ACC112 (cell line): ENCODE measurements at regions not wholly inside any gene's neighbourhood (a gene's known extent, or its start where the extent isn't known, plus 50 kb on each side); places are given as distances from the start of the nearest gene placed in this dataset.

Experiments
- H2AFZ ChIP-seq: fragments of 200-600 bp; sonication (generic); one replicate; pipeline ENCODE4 v1.6.0; 2017; ENCODE audit warnings: antibody characterized with exemption, low read length; ENCODE audit not compliant: unreplicated experiment
- H3K27ac ChIP-seq: fragments of 200-600 bp; sonication (generic); 2 replicates; pipeline ENCODE4 v1.5.1; 2014; ENCODE audit warnings: low read depth, mild to moderate bottlenecking, antibody characterized with exemption, low read length, moderate library complexity
- H3K27me3 ChIP-seq: fragments of 200-600 bp; sonication (generic); 2 replicates; pipeline ENCODE4 v1.6.1; 2014; ENCODE audit warnings: mild to moderate bottlenecking, antibody characterized with exemption, low read length, moderate library complexity, mixed read lengths; ENCODE audit not compliant: insufficient read depth
- H3K36me3 ChIP-seq: fragments of 200-600 bp; sonication (generic); 2 replicates; pipeline ENCODE4 v1.6.1; 2016; ENCODE audit warnings: mild to moderate bottlenecking, antibody characterized with exemption, low read length, moderate library complexity, mixed read lengths; ENCODE audit not compliant: insufficient read depth
- H3K4me1 ChIP-seq: fragments of 200-600 bp; sonication (generic); one replicate; pipeline ENCODE4 v1.6.1; 2016; ENCODE audit warnings: low read length, mixed read lengths; ENCODE audit not compliant: insufficient read depth, unreplicated experiment, control insufficient read depth
- H3K4me3 ChIP-seq: fragments of 200-600 bp; sonication (generic); 2 replicates; pipeline ENCODE4 v1.5.1; 2014; ENCODE audit warnings: mild to moderate bottlenecking, low read depth, low read length
- H3K79me2 ChIP-seq: fragments of 200-600 bp; sonication (generic); one replicate; pipeline ENCODE4 v1.6.0; 2016; ENCODE audit warnings: low read length; ENCODE audit not compliant: control insufficient read depth, unreplicated experiment, insufficient read depth

- Histone ChIP-seq H3K4me1 (no peaks in the 10 kb centered on the region), H3K27me3 (no peaks in the 10 kb centered on the region), H3K79me2 (peaks cover 26% of the 10 kb centered on the region), H3K27ac (no peak overlapping the region), H3K36me3 (peaks cover 18% of the 10 kb centered on the region), H2AFZ (no peak overlapping the region), H3K4me3 (no peak overlapping the region)
Measured at GRCh38 chr16:85190572-85190971, 78.3 kb upstream of the CIBAR2 start.

GRCh38 chr16:85191341-85191965, 79.2 kb upstream of the CIBAR2 start:
- H3K79me2 ChIP-seq = peaks cover 24% of the 10 kb centered on the region
- peaks cover 15% of the 10 kb centered on the region for H3K36me3 ChIP-seq
- H3K4me3 ChIP-seq = no peak overlapping the region
- no peaks in the 10 kb centered on the region for H3K27me3 ChIP-seq
- no peaks in the 10 kb centered on the region for H3K4me1 ChIP-seq
- H3K27ac ChIP-seq = no peak overlapping the region
- no peak overlapping the region for H2AFZ ChIP-seq

GRCh38 chr16:85192238-85193114, 80.2 kb upstream of the CIBAR2 start:
- Histone ChIP-seq H3K36me3 (peaks cover 15% of the 10 kb centered on the region), H3K4me3 (no peak overlapping the region), H2AFZ (no peak overlapping the region), H3K27ac (no peak overlapping the region), H3K27me3 (no peaks in the 10 kb centered on the region), H3K4me1 (no peaks in the 10 kb centered on the region), H3K79me2 (peaks cover 18% of the 10 kb centered on the region)

- no peak overlapping the region for H3K4me3 ChIP-seq
- no peaks in the 10 kb centered on the region for H3K27me3 ChIP-seq
- no peak overlapping the region for H3K27ac ChIP-seq
- no peaks in the 10 kb centered on the region for H3K4me1 ChIP-seq
- peaks cover 18% of the 10 kb centered on the region for H3K79me2 ChIP-seq
- no peak overlapping the region for H2AFZ ChIP-seq
- peaks cover 15% of the 10 kb centered on the region for H3K36me3 ChIP-seq
Measured at GRCh38 chr16:85193115-85193493, 80.8 kb upstream of the CIBAR2 start.

- no peak overlapping the region for H2AFZ ChIP-seq
- peaks cover 14% of the 10 kb centered on the region for H3K36me3 ChIP-seq
- H3K27ac ChIP-seq = no peak overlapping the region
- H3K27me3 ChIP-seq = no peaks in the 10 kb centered on the region
- H3K79me2 ChIP-seq = peaks cover 18% of the 10 kb centered on the region
- H3K4me3 ChIP-seq = no peak overlapping the region
- H3K4me1 ChIP-seq = no peaks in the 10 kb centered on the region
Measured at GRCh38 chr16:85193876-85194275, 81.6 kb upstream of the CIBAR2 start.

- Histone ChIP-seq H3K4me1 (no peaks in the 10 kb centered on the region), H3K36me3 (peaks cover 7% of the 10 kb centered on the region; the same call in 1 of the 2 replicates), H2AFZ (no peak overlapping the region), H3K27me3 (no peaks in the 10 kb centered on the region), H3K79me2 (peaks cover 18% of the 10 kb centered on the region), H3K4me3 (no peak overlapping the region), H3K27ac (no peak overlapping the region)
Measured at GRCh38 chr16:85194307-85195270, 82.3 kb upstream of the CIBAR2 start.

GRCh38 chr16:85195271-85195647, 83.0 kb upstream of the CIBAR2 start:
- no peaks in the 10 kb centered on the region for H3K4me1 ChIP-seq
- no peaks in the 10 kb centered on the region for H3K27me3 ChIP-seq
- no peak overlapping the region for H3K27ac ChIP-seq
- H3K4me3 ChIP-seq = no peak overlapping the region
- H2AFZ ChIP-seq = no peak overlapping the region
- H3K79me2 ChIP-seq = peaks cover 18% of the 10 kb centered on the region
- peaks cover 1% of the 10 kb centered on the region; the same call in 1 of the 2 replicates for H3K36me3 ChIP-seq

GRCh38 chr16:85195900-85196772, 83.9 kb upstream of the CIBAR2 start:
- Histone ChIP-seq H3K36me3 (no peaks in the 10 kb centered on the region), H3K27ac (no peak overlapping the region), H3K4me3 (no peak overlapping the region), H3K27me3 (no peaks in the 10 kb centered on the region), H3K79me2 (peaks cover 18% of the 10 kb centered on the region), H3K4me1 (no peaks in the 10 kb centered on the region), H2AFZ (no peak overlapping the region)

- Histone ChIP-seq H3K79me2 (peaks cover 16% of the 10 kb centered on the region), H3K27me3 (no peaks in the 10 kb centered on the region), H3K27ac (no peak overlapping the region), H3K4me3 (no peak overlapping the region), H3K4me1 (peaks cover 6% of the 10 kb centered on the region), H3K36me3 (no peaks in the 10 kb centered on the region), H2AFZ (no peak overlapping the region)
Measured at GRCh38 chr16:85196976-85197375, 84.7 kb upstream of the CIBAR2 start.
